Uterus (tissue), 3 donors: ENCODE measurements at regions not wholly inside any gene's neighbourhood (a gene's known extent, or its start where the extent isn't known, plus 50 kb on each side); places are given as distances from the start of the nearest gene placed in this dataset.

ENCODE experiments used
- DNase-seq, 2 donors: peaks; one replicate each; pipeline ENCODE4 v3.0.0-alpha.2; 2019 to 2020
- H3K27ac ChIP-seq, 2 donors: fragments of 200-600 bp; sonication (generic); 1 replicate in 1 of 2; 2 replicates in 1 of 2; pipeline ENCODE4 v1.5.1; 2016 to 2018
- H3K27me3 ChIP-seq, 2 donors: fragments of 200-600 bp; sonication (generic); one replicate each; pipeline ENCODE4 v1.5.1; 2018 to 2019; ENCODE audit warnings: control low read depth in 1 of 2
- H3K36me3 ChIP-seq, 2 donors: fragments of 200-600 bp; sonication (generic); one replicate each; pipeline ENCODE4 v1.5.1; 2019; ENCODE audit warnings: control low read depth in 1 of 2
- H3K4me1 ChIP-seq, 2 donors: fragments of 200-600 bp; sonication (generic); one replicate each; pipeline ENCODE4 v1.5.1; 2018 to 2019; ENCODE audit warnings: control low read depth in 1 of 2
- H3K4me3 ChIP-seq, 2 donors: fragments of 200-600 bp; sonication (generic); 1 replicate in 1 of 2; 2 replicates in 1 of 2; pipeline ENCODE4 v1.5.1; 2018 to 2019; ENCODE audit warnings: mild to moderate bottlenecking in 1 of 2
- H3K9me3 ChIP-seq, 2 donors: fragments of 200-600 bp; sonication (generic); one replicate each; pipeline ENCODE4 v1.5.1; 2019; ENCODE audit warnings: control low read depth in 1 of 2
- POLR2A ChIP-seq, 2 donors: fragments of 450-650 bp; IDR thresholded peaks; one replicate each; pipeline ENCODE4 v1.6.1; 2016; ENCODE audit warnings: antibody characterized with exemption in 2 of 2, mild to moderate bottlenecking in 1 of 2, moderate library complexity in 1 of 2
- intact Hi-C: fragments of 100-400 bp; cut with DNase I; formaldehyde crosslinking; loops from one replicate; pipeline ENCODE4 v1.15.1; 2023; ENCODE audit warnings: low total_unique reads
- TF ChIP-seq, protein P1 (sequence below), 4 experiments: fragments of 200-600 bp in 2 of 4; fragments of 450-650 bp in 2 of 4; sonication (generic) in 2 of 4; IDR thresholded peaks; one replicate each; pipeline ENCODE4 v1.5.1; 2016 to 2019; ENCODE audit warnings: antibody characterized with exemption in 4 of 4, mild to moderate bottlenecking in 2 of 4, moderate library complexity in 1 of 4
- donor health status: DM: yes; HTN: yes; CAD: no.

DNA sequence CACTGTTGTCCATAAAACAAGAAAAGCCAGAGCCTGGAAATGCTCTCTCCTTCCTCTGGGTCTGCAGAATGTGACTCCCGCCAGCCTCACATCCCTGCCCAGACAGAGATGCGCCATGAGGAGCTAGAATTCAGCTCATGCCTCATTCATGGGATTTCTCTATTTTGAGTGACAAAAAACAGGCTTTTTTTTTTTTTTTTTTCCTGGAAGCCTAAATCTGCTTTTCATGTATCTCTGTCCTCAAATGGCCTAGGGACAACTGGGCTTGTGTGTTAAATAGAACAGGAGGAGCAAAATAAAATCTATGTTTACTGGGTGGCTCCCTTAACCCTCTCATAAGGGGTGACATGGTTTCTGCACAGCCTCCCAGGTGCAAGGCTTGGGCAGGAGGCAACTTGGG is 679.7 kb upstream of the AUTS2 start:
- H3K36me3 ChIP-seq, result no peaks in the 10 kb centered on the region
- H3K9me3 ChIP-seq, result no peaks in the 10 kb centered on the region
- H3K27me3 ChIP-seq, result no peaks in the 10 kb centered on the region
- no peak overlapping the region for H3K4me3 ChIP-seq
- no peaks in the 10 kb centered on the region for H3K4me1 ChIP-seq
- H3K27ac ChIP-seq, result no peak overlapping the region
- intact Hi-C loops, result no loop called here
- no peak for DNase-seq
- TF ChIP-seq, protein P1, sequence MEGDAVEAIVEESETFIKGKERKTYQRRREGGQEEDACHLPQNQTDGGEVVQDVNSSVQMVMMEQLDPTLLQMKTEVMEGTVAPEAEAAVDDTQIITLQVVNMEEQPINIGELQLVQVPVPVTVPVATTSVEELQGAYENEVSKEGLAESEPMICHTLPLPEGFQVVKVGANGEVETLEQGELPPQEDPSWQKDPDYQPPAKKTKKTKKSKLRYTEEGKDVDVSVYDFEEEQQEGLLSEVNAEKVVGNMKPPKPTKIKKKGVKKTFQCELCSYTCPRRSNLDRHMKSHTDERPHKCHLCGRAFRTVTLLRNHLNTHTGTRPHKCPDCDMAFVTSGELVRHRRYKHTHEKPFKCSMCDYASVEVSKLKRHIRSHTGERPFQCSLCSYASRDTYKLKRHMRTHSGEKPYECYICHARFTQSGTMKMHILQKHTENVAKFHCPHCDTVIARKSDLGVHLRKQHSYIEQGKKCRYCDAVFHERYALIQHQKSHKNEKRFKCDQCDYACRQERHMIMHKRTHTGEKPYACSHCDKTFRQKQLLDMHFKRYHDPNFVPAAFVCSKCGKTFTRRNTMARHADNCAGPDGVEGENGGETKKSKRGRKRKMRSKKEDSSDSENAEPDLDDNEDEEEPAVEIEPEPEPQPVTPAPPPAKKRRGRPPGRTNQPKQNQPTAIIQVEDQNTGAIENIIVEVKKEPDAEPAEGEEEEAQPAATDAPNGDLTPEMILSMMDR (IDR thresholded peaks at IDR 0.05), result no peak
- TF ChIP-seq POLR2A (IDR thresholded peaks at IDR 0.05), result no peak

DNA sequence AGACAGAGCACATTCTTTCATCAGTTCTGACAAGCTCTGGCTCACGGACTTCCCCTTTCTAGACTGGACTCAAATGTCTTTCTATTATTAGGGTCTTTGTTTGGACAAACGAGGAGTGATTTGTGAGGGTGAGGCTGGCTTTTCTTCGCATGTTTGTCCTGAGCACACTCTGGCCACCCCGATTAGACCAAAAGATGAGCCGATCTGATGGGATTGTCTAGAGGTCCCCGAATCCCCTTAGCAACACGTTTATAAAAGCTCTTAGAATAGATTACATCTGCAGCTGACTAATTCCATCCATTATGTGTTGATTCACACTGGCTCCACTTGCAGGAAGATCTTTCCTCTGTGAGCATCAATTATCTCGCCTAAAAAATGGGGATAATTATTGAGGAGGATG is 675.4 kb upstream of the AUTS2 start:
- no peaks in the 10 kb centered on the region for H3K4me1 ChIP-seq
- no peak for DNase-seq
- no peaks in the 10 kb centered on the region for H3K9me3 ChIP-seq
- intact Hi-C loops, result no loop called here
- H3K27me3 ChIP-seq, result no peaks in the 10 kb centered on the region
- H3K4me3 ChIP-seq, result no peak overlapping the region
- no peaks in the 10 kb centered on the region for H3K36me3 ChIP-seq
- TF ChIP-seq, protein P1 (IDR thresholded peaks at IDR 0.05), result no peak
- no peak for TF ChIP-seq POLR2A (IDR thresholded peaks at IDR 0.05)
- no peak overlapping the region for H3K27ac ChIP-seq

DNA sequence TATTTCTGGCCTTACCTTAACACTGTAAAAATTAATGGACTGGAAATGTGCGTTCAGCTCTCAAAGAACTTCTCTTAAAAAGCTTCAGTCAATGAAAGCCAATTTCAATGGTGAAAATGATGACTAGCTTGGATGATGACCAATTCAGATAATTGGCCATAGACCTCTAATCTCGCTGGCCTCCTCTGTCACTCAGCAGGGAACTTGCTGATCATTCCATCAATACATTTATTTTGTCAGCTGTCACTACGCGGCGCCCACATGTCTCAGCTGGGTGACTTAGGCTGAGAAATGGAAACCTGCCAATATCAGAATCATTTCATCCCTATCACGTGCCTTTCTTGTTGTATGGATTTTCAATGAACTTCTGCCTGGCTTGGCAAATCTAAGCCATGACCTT is 673.0 kb upstream of the AUTS2 start:
- no peaks in the 10 kb centered on the region for H3K4me1 ChIP-seq
- TF ChIP-seq, protein P1 (IDR thresholded peaks at IDR 0.05), result no peak
- TF ChIP-seq POLR2A (IDR thresholded peaks at IDR 0.05), result no peak
- H3K27ac ChIP-seq, result no peak overlapping the region
- intact Hi-C loops, result no loop called here
- H3K27me3 ChIP-seq, result no peaks in the 10 kb centered on the region
- no peak overlapping the region for H3K4me3 ChIP-seq
- DNase-seq, result no peak
- H3K9me3 ChIP-seq, result no peaks in the 10 kb centered on the region
- no peaks in the 10 kb centered on the region for H3K36me3 ChIP-seq

DNA sequence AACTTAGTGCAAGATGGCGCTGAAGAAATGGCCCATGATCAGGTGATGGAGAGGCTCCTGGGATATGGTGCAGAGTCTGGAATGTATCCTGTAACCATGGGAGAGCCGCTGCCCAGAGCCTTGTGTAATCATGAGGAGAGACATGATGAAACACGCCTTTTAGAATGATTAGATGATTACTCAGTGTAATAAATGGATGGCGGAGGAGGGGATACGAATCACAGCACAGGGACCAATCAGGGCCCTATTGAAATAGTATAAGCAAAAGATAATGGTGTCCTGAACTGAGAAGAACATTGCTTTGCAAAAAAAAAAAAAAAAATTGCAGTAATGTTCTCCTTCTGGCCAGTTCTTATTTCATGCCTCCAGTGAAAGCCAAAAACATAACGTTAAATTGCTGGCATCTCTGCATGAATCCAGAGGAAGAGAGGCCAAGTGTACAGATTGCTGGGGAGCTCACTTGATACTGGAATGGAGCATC is 668.5 kb upstream of the AUTS2 start:
- H3K9me3 ChIP-seq, result no peaks in the 10 kb centered on the region
- H3K4me1 ChIP-seq, result no peaks in the 10 kb centered on the region
- TF ChIP-seq, protein P1 (IDR thresholded peaks at IDR 0.05), result no peak
- TF ChIP-seq POLR2A (IDR thresholded peaks at IDR 0.05), result no peak
- H3K27ac ChIP-seq, result no peak overlapping the region
- DNase-seq, result no peak
- H3K27me3 ChIP-seq, result no peaks in the 10 kb centered on the region
- no peaks in the 10 kb centered on the region for H3K36me3 ChIP-seq
- H3K4me3 ChIP-seq, result no peak overlapping the region
- intact Hi-C loops, result no loop called here

DNA sequence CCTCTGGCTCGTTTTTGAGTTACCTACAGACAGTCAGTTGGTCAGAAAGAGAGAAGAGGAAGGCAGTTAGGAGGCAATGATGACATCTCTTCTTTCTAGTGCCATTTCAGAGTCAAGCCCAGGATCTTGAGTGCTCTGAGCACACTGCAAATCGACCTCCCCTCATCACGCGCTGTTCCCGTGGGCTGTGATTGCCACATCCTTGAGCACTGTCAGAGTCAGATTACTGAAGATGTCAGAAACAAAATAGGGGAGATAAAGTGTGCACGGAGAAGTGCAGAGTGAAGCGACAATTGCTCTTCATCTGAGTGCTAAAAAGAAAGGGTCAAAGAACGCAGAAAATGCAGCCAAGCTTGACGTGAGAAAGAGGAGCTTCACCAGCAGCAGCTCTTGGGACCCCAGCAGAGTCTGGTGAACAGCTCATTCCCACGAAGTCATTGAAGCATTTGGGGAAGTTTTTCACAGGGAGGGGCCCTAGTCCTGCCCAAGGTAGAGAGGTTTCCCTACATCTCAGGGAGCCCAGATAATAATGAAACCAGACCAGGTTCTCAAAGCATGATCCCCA is 661.7 kb upstream of the AUTS2 start:
- TF ChIP-seq, protein P1 (IDR thresholded peaks at IDR 0.05), result no peak
- TF ChIP-seq POLR2A (IDR thresholded peaks at IDR 0.05), result no peak
- no peak overlapping the region for H3K27ac ChIP-seq
- H3K9me3 ChIP-seq, result no peaks in the 10 kb centered on the region
- no peaks in the 10 kb centered on the region for H3K27me3 ChIP-seq
- intact Hi-C loops, result no loop called here
- no peak for DNase-seq
- no peaks in the 10 kb centered on the region for H3K4me1 ChIP-seq
- no peak overlapping the region for H3K4me3 ChIP-seq
- H3K36me3 ChIP-seq, result no peaks in the 10 kb centered on the region
